ENCODE measurements at regions not wholly inside any gene's neighbourhood (a gene's known extent, or its start where the extent isn't known, plus 50 kb on each side); places are given as distances from the start of the nearest gene placed in this dataset.
"Not testable (repeated sequence)": the region's sequence is repeated elsewhere in the genome, so short reads cannot be mapped to it uniquely, and the experiment has no call there.

DNA sequence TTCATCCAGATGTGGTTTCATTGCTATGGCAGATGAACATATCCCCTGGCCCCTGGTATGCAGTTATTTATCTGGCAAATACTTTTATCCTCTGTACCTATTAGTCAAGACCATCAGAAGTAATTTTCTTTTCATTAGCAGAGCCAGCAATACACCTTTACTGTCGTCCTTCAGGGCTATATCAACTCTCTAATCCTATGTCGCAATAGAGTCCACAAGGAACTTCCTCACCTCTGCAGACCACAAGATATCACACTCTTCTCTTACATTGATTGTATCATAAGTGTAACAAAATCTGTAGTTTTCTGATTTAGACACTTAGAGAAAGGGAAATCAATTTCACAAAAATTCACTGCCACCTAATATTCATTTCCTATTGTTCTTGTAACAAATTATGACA, 252.9 kb upstream of the DCC start:
- no peak for DNase-seq

- DNase-seq = no peak
Measured at GRCh38 chr18:52090005-52090404, 250.0 kb upstream of the DCC start.

GRCh38 chr18:52093171-52093570, 246.8 kb upstream of the DCC start:
- peak in 1 of 3 experiments; percentile 26 for DNase-seq

GRCh38 chr18:52118684-52119083, 221.3 kb upstream of the DCC start:
- no peak for DNase-seq

DNA sequence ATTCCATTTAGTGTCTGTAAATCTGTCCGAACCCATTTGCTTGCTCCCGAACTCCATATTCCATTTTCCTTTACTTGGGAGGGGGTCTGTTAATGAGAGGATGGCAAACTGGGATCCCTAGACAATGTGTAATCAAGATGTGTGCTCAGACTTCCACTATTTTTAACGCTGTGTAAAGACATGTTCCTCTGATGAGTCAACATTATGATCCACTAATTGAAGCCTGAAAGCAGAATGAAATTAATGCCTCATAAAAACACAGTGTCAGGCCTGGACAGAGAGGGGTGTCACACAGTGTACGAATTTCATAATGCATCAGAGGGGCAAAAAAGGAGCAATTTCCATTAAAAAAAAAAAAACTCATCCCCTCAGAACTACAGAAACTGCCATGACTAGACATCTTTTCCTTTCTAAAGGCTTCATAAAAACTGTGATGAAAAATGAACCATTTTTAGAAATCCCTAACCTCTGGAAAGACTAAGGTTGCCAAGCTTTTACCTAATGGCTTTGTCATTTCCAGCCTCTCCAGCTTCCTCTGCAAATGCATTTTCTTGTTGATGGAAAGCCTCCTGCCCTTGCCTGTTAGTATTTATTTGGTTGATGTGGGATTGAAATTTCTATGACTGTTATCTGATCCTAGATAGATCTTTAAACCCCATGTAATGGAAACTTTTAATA, 209.2 kb upstream of the DCC start:
- peak in 2 of 3 experiments; percentile 58 to 83 for DNase-seq

DNA sequence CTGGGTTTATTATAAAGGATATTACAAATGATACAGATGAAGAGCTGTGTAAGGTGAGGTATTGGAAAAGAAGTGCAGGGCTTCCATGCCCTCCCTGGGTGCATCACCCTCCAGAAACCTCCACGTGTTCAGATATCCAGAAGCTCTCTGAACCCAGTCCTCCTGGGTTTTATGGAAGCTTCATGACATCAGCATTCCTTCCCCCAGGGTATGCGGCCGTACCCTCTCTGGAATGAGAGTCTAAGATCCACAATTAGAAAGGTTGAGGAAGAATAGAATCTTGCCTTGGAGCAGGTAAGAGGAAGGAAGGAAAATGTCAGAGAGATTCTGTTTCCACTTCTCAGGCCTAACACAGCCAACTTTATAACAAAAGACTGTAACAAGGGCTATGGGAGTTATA, 208.2 kb upstream of the DCC start:
- no peak for DNase-seq

- DNase-seq = no peak
Measured at GRCh38 chr18:52136532-52136931, 203.5 kb upstream of the DCC start.

DNA sequence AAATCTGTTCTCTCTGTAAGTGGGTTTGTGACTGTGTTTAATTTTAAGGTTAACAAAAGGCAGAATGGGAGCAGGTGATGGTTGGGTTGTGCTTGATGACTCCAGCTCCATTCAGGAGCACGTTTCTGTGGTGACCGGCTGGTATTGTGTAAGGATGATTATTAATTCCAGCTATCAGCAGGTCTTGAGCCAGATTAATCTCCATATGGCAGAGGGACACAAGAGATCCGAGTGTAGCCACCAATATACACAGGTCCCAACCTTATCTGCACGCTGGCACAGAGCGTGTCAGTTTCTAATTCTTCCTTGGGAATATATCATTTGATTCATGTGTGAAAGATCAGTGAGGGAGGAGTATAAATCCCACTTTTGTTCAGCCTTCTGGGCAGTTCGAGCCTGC, 199.0 kb upstream of the DCC start:
- peak in 1 of 3 experiments; percentile 57 for DNase-seq

DNA sequence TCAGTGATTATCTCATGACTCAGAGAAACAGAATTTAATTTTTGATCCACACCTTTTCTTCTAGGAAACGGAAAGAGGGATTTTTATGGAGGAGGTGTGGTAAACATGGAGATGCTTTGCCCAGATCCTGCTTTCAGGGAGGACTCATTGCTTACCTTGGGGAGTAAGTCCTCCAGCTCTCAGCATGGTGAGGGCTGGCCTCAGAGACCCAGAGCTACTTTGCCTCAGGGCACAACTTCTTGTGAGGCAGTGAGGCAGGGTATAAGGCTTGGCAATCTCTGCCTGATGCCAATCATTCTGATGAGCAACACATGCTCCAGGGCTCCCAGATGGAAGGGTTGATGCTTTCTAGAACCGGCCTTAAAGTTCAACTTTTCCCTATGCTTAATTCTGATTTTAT, 189.9 kb upstream of the DCC start:
- DNase-seq = no peak

DNA sequence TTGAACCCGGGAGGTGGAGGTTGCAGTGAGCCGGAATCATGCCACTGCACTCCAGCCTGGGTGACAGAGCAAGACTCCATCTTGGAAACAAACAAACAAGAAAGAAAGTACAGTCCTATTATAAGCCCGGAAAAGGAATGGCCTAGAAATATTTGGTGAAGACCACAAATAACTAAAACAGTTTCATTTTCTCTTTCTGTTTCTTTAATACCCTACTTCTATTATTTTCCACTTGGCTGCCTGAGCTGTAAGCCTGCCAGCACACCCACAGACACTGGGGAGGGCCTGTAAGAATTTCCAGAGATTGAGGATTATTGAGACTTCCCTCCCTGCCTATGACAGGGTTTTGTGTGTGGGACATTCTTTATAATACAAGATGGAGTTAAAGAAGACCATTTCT, 188.0 kb upstream of the DCC start:
- DNase-seq = no peak

DNA sequence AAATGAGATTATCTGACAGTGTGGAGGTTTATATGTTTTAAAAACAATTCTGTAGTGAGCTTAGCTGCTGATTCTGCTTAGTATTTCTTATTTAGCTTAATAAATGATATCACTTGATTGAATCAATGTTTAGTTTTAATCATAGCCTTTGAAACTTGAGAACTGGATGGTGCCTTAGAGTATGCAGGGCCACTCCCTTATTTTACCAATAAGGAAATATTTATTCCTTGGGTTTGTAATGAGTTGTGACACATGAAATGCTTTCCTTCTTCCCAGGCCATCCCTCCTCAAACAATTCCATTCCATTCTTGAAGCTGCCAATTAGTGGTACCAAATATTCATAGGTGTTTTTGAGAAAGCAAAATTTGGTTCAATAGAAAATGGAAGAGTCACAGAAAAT, 183.8 kb upstream of the DCC start:
- DNase-seq = no peak

GRCh38 chr18:52160636-52161035, 179.4 kb upstream of the DCC start:
- DNase-seq = no peak

DNA sequence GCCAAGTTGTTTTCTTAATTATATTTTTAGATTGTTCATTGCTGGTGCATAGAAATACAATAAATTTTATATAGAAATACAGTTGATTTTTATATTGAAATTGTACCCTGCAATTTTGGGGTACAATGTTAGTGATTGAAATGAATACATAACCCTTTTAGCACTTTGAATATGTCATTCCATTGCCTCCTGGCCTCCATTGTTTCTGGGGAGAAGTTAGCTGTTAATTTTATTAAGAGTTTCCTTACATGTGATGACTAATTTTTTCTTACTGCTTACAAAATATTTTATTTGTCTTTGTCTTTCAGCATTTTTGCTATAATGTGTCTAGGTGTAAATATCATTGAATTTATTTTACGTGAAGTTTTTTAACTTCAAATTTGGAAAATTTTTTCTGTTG, 176.5 kb upstream of the DCC start:
- no peak for DNase-seq

DNA sequence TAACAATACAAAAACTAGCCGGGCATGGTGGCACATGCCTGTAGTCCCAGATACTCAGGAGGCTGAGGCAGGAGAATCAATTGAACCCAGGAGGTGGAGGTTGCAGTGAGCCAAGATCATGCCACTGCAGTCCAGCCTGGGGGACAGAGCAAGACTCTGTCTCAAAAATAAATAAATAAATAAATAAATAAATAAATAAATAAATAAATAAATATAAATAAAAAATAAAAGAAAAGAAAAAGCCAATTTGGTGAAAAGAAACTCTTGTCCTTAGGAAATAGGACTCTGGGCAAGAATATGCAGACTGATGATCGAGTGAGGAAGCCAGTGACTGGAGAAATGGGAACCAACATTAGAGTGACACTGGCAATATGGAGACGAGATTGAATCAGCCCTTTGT, 171.9 kb upstream of the DCC start:
- DNase-seq = not testable (repeated sequence)

GRCh38 chr18:52174220-52174619, 165.8 kb upstream of the DCC start:
- no peak for DNase-seq

- DNase-seq = peak in 1 of 3 experiments; percentile 35
Measured at GRCh38 chr18:52175406-52175805, 164.6 kb upstream of the DCC start.

DNA sequence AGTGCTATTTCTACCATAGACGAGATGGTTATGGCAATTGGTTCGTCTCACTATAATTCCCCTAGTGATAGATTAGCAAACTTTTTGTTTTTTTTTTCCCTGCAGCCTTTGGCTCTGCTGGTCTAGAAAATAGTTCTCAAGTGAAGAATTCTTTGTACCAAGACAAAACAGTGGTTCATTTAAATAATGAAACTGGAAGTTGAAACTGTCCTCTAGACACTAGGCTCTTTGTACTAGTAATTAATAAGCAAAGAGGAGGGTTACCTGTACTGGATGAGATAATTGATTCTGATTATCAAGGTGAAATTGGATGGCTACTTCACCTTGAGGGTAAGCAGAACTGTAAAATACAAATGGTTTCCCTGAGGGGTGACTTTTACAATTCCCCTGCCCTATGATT, 156.9 kb upstream of the DCC start:
- DNase-seq = peak in 1 of 3 experiments; percentile 41

DNA sequence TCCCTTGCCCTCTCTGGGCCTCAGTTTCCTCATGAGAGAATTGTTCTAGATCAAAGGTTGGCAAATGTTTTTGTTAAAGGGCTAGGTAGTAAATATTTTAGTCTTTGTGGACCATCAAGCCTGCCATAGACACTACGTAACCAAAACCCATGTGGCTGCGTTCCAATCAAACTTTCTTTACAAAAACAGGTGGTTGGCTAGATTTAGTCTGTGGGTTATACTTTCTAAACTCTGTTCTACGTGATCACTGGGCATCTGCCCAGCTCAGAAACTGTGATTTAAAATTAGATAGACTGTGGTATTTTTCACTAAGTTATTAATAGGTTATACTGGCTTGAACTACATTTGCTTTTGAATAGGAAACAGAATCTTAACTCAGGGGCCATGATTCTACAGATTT, 149.8 kb upstream of the DCC start:
- DNase-seq = no peak

GRCh38 chr18:52190631-52191030, 149.4 kb upstream of the DCC start:
- no peak for DNase-seq

DNA sequence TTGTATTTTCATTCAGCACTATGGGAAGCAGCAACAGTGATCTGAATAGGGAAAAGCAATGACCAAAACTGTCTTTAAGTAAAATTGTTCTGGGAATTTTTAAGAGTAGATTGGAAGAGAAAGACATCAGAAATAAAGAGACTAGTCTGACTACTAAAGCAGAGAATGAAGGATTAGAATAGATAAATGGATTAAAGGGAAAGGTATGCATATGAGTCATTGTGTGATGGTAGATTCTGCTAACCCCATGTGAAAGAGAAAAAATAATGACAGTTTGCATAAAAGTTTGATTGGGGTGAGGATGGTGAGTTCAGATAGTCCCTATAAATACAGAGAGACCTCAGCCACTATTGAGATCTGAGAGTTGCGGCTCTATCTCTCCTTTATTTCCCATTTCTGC, 139.6 kb upstream of the DCC start:
- no peak for DNase-seq

- DNase-seq = no peak
Measured at GRCh38 chr18:52200921-52201663, 138.9 kb upstream of the DCC start.

- DNase-seq = no peak
Measured at GRCh38 chr18:52208646-52209045, 131.4 kb upstream of the DCC start.

GRCh38 chr18:52216109-52216508, 123.9 kb upstream of the DCC start:
- DNase-seq = no peak

DNA sequence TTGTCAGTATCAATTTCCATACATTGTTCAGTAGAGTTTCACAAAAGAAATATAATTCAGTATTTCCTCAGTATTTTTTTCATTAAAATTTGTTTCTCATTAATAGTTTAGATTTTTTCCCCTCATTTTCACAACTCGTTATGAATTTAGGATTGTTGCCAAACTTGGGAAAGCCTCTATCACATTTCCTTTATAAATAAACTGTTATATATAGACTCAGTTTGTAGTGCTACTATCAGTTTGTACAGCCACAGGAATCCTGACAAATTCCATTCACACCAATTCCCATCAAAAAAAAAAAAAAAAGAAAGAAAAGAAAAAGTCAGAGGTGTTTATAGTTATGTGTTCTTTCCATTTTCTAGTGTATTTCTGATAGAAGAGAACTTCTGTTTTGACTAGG, 123.3 kb upstream of the DCC start:
- no peak for DNase-seq

DNA sequence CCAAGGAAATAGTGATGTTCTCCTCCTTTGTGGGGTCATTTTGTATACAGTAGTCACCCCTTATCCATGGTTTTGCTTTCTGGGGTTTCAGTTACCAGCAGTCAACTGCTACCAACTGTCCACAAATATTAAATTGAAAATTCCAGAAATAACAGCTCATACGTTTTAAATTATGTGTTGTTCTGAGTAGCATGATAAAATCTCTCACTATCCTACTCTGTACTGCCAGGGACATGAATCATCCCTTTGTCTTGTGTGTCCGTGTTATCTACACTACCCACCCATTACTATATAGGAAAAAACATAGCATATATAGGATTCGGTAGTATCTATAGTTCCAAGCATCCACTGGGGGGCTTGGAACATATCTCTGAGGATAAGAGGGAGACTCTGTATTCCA, 120.9 kb upstream of the DCC start:
- DNase-seq = no peak

Measured in NCI-H1417 (cell line).